A549 (cell line): ENCODE measurements at regions not wholly inside any gene's neighbourhood (a gene's known extent, or its start where the extent isn't known, plus 50 kb on each side); places are given as distances from the start of the nearest gene placed in this dataset.

Experiments used
- BCL3 ChIP-seq: fragments of >200 bp; sonication (Bioruptor Twin); formaldehyde crosslinking; IDR thresholded peaks from 3 replicates; pipeline ENCODE4 v1.6.1; 2016
- CEBPB ChIP-seq, 2 experiments: fragments of >200 bp in 1 of 2; sonication (Bioruptor Twin) in 1 of 2; formaldehyde crosslinking in 1 of 2; IDR thresholded peaks; 2 replicates each; pipeline ENCODE4 v1.6.1; 2012 to 2016
- CTCF ChIP-seq: fragments of >200 bp; sonication (Bioruptor Twin); formaldehyde crosslinking; IDR thresholded peaks from 3 replicates; pipeline ENCODE4 v1.5.1; 2016
- KDM5A ChIP-seq: fragments of 200-600 bp; sonication (generic); IDR thresholded peaks from 2 replicates; pipeline ENCODE4 v1.6.1; 2016; ENCODE audit warnings: antibody characterized with exemption, mild to moderate bottlenecking
- MAFK ChIP-seq: fragments of 450-650 bp; IDR thresholded peaks from 2 replicates; pipeline ENCODE4 v1.6.1; 2014; ENCODE audit not compliant: partially characterized antibody
- MAZ ChIP-seq: fragments of 150-350 bp; IDR thresholded peaks from 2 replicates; pipeline ENCODE4 v1.6.1; 2014; ENCODE audit warnings: antibody characterized with exemption, low read depth, low read length, borderline replicate concordance
- POLR2A ChIP-seq: IDR thresholded peaks from 2 replicates; pipeline ENCODE4 v1.6.1; 2012; ENCODE audit warnings: mild to moderate bottlenecking, low read length
- RAD21 ChIP-seq, 2 experiments: fragments of >200 bp in 1 of 2; sonication (Bioruptor Twin) in 1 of 2; formaldehyde crosslinking in 1 of 2; IDR thresholded peaks in 1 of 2; conservative IDR thresholded peaks in 1 of 2; 2 replicates in 1 of 2; 3 replicates in 1 of 2; pipeline ENCODE4 v1.6.1; 2012 to 2018; ENCODE audit warnings: inconsistent platforms in 1 of 2
- REST ChIP-seq: fragments of 200-600 bp; sonication (generic); IDR thresholded peaks from 2 replicates; pipeline ENCODE4 v1.6.1; 2016; ENCODE audit warnings: antibody characterized with exemption, mild to moderate bottlenecking, moderate library complexity
- RFX5 ChIP-seq: fragments of 450-650 bp; IDR thresholded peaks from 2 replicates; pipeline ENCODE4 v1.7.1; 2014; ENCODE audit warnings: antibody characterized with exemption, mild to moderate bottlenecking, moderate library complexity
- TP53 ChIP-seq: fragments of 250-450 bp; sonication (Bioruptor Pico); IDR thresholded peaks from 2 replicates; pipeline ENCODE4 v1.5.0; 2021; ENCODE audit warnings: mild to moderate bottlenecking, moderate library complexity
- ZFP36 ChIP-seq: fragments of 450-650 bp; IDR thresholded peaks from 2 replicates; pipeline ENCODE4 v1.6.1; 2014; ENCODE audit warnings: borderline replicate concordance; ENCODE audit not compliant: partially characterized antibody
- ZSCAN20 ChIP-seq: fragments of 250-450 bp; sonication (Bioruptor Pico); IDR thresholded peaks from 2 replicates; pipeline ENCODE4 v1.8.0; 2022; ENCODE audit warnings: mild to moderate bottlenecking, moderate library complexity

- TF ChIP-seq POLR2A (no peak), CTCF (no peak), REST (no peak), CEBPB (IDR thresholded peaks at IDR 0.05) (no peak), ZFP36 (no peak), RAD21 (conservative IDR thresholded peaks at IDR 0.05 in 1 of 2, IDR thresholded peaks at IDR 0.05 in 1 of 2) (no peak), ZSCAN20 (CRISPR knock-in tag) (no peak), KDM5A (no peak), RFX5 (no peak), BCL3 (no peak), TP53 (no peak), MAZ (no peak), MAFK (no peak)
These were observed 88.6 kb upstream of the SPACA1 start for GRCh38 chr6:87959083-87959482.
